Stimulated activated CD4-positive, alpha-beta T cell treated with anti-CD3 and anti-CD28 coated beads, Interleukin-2, amount 100 ng/mL, for 24 hours (primary cell): ENCODE measurements at regions not wholly inside any gene's neighbourhood (a gene's known extent, or its start where the extent isn't known, plus 50 kb on each side); places are given as distances from the start of the nearest gene placed in this dataset.
"Not testable (repeated sequence)": the region's sequence is repeated elsewhere in the genome, so short reads cannot be mapped to it uniquely, and the experiment has no call there.

ENCODE experiments used
- DNase-seq, 2 donors: peaks; one replicate each; pipeline ENCODE4 v3.0.0-alpha.2; 2020

DNA sequence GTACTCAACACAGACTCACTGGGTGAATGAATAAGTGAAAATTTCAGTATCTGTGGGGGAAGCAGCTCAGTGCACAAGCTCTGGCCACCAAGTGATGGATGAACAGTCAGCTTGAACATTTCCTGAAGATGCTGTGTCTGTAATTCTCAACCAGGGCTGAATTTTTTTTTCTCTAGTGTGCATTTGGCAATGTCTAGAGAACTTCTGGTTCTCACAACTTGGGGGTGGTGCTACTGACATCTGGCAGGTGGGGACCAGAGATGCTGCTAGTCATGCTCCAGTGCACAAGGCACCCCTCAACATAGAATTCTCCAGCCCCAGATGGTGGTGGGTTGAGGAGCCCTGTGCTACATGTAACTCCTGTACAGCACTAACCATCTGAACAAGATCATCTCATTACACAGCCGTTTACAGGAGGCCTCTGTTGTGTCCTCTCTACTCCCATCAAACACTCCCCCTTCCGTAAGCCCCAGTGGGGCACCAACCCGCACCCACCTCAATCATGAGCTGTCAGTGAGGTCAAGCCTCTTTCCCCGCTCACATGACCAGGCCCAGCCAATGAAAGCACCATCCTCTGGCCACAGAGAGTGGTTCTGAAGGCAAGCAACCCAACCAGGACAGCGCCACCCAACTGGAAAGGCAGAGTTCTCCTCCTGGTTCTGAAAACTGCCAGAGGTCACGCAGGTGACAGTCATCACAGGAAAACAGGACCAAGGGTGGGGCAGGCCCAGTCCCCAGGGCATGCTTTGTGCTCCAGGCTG lies 103.9 kb upstream of the PMEPA1 start:
- DNase-seq = no peak

DNA sequence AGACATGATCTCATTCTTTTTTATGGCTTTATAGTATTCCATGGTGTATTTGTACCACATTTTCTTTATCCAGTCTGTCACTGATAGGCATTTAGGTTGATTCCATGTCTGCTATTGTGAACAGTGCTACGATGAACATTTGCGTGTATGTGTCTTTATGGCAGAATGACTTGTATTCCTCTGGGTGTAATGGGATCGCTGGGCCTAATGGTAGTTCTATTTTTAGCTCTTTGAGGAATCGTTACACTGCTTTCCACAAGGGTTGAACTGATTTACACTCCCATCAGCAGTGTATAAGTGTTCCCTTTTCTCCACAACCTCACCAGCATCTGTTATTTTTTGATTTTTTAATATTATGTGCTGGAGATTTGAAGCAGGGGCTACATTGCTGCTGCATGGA lies 102.8 kb upstream of the PMEPA1 start:
- DNase-seq = not testable (repeated sequence)

DNA sequence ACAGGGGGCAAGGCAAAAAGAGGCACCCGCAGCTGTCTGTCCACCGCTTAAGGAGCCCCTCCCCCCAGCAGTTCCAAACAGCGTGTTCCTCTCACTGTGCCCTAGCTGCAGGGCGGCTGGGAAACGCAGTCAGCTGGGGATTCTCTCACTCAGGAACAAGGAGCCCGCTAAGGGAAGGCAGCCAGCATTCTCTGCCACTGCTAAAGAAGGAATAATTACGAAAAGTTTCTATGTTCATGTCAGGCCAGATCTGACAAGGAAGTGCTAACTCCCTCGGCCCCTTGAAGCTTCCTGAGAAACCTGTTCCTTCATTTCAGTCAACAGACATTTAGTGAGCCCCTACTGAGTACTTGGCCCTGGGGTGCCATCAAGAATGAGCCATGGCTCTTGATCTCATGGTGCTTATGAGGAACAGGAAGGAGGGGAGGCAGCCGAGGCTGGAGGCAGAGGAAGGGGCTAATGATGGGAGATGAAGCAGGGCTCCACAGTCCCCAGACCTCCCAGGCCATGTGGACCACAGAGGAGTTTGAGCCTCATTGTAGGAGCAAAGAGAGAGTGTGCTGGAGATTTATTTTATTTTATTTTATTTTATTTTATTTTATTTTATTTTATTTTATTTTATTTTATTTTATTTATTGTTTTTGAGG lies 101.7 kb upstream of the PMEPA1 start:
- no peak for DNase-seq

DNA sequence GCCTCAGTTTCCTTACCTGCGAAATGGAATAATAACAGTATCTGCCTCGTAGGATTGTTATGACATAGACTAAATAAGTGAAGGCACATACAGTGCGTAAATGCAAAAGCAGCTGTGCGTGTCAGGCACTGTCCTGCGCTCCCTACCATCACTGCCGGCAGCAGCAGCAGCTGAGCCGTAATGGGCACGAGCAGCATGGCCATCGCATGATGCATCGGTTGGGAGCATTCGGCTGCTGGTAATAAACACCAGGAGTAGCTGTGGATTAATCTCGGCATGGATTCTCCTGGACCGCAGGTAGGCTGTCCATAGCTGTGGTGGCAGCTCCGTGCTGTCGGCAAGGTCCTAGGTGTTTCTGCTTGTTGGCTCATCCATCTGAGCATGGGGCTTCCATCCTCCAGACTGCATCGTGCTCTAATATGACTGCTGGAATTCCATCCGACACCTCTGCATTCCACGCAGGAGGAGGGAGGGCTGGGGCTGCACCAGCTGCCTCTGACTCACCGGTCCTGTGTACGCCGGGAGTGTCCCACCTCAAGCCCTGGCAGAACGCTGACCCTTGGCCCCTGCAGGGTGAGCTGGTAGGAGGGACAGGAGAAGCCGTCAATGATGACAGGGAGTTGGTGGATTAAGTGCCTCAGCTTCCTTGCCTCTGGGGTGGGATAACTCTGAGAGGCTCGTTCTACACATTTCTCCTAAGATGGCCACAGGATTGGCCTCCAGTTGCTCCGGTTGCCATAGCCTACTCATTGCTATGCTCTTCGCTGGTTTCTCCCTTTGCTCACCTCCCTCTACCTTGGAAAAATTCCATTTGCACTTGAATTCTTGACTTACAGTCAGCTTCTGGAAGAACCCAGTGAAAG lies 100.9 kb upstream of the PMEPA1 start:
- no peak for DNase-seq

DNA sequence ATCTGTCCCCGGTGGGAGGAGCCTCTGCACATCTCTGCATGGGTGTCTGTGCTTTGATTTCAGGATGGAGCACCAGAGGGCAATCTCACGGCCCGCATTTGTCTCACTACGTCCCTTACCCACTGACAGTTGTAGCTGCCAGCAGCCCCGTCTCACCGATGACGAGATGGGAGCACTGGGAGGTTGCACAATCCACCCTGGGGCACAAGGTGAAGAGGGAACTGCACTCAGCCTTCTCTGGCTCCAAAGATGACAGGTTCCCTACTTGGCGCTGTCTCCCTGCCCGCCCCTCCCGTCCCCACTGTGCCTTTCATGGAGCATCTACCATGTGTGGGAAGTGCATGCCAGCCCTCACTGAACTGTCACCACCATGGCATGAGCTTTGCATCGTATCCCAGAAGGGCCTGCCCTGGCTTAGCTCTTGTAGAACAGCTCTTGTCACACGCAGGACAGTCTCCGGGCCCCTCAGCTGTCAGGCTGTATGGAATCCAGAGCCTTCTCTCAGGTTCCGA lies 99.9 kb upstream of the PMEPA1 start:
- no peak for DNase-seq

DNA sequence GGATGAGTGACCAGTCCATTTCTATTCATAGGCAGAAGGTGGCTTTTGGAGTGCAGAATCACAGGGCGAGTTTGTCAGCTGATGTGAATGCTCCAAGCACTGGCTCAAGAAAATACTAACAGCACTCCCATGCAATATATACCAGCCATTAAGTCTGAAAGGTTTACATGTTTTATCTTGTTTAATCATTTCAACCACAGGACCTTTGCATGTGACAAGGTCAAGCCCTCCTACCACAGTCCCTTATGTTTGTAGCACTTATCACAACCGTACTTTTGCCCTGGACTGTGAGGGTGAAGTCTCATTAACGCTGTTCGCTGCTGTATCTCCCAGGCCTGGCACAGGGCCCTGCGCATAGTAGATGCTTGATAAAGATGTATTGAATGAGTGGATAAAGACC lies 99.3 kb upstream of the PMEPA1 start:
- no peak for DNase-seq

DNA sequence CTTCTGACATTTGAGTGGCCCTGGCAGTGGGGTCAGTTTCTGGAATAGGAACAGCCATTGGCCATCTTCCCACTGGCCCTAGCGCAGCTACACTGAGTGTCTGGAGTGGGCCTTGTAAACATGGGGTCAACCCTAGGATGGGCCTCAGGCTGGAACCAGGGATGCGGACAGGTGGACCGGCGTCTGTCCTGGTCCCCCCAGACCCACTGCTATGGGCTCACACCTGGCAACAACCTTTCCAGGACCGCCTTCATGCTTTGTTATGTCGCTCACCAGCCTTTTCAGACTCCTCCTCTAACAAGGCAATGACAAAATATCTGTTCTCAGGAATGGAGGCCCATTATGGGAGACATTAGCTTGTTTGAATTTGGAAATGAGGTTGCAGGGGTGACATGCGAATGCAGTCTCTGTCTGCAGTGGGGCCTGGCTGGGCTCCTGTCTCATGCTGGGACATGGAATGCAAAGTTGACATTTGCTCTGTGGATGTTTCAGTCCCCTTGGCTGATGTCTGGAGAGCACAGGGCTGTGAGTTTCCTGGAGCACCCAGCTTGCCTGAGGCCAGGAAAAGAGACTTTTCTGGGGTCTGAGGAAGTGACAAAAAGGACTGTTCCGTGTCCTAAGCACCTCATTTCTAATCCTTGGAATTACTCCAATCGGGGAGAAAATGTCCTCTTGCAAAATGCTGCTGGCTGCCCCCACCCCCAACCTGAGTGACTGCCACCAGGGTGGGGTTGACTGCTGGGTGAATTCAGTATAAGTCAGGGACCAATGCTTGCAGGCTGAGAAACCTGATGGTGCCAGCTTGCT lies 98.7 kb upstream of the PMEPA1 start:
- DNase-seq = no peak

DNA sequence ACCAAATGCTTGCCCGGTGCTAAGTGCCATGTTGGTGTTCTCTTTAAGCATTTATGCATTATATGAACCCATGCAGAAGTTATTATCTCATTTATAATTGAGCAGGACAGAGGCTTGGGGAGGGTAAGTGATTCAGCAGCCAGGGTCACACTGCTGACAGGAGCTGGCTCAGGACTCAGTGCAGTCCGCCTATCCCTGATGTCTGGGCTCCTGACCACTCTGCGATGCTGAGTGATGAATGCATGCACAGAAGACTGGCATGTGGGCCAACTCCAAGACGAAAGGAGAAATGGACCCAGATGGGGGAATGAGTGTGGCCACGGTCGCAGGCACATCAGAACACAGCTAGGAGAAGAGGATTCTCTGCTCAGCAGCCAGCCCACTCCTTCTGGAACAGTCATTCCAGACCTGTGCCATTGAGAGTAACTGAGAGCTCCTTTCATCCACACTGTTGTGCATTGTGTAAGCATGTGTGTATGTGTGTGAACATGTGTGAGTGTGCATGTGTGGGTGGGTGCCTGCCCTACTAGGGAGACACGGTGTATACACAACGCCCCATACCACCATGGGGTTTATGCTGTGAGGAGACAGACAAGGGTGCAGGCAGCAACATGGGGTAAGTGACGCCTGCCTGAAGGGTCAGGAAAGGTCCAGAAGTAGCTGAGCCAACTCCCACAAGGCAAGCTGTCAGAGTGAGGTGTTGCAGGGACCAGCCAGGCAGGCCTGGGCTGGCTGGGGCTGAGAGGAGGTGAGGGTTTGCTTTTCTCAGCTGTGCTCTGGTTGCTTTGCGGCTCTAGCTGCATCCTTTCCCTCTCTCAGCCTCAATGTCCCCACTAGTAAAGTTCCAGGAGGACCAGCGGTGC lies 97.8 kb upstream of the PMEPA1 start:
- no peak for DNase-seq

DNA sequence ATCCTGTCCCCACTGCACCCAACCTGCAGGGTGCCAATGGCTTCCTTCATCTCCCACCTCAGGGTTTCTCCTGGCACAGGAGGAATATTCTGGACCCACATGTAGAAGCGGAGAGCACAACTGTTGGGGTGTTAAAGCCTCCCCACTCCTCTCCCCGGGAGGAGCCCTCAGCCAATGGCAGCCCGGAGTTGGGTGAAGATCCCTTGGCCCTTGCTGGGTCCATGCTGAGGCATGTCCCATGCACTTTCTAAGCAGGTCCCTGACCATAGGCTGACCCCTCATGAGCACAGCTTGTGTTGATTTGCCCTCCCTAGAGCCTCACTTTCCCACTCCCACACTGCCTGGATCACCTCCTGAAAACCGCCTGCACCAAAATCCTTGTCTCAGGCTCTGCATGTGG lies 97.2 kb upstream of the PMEPA1 start:
- no peak for DNase-seq

DNA sequence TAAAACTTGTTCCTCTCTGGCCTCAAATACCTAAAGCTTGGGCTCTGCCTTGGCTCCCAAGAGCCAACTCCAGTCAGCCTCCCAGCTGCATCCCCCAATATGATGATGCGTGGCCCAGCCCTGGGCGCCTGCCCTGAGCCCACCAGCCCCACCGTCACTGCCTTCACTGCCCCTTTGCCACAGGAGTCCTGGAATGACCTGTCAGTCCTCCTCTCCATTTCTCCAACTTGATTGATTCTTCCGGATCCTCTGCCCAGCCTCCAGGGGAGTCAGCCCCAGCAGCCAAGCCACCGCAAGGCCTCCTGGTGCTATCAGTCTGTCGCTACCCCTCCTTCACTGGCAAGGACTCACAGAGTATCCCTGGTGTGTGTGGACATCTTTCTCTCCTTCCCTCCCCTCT lies 96.7 kb upstream of the PMEPA1 start:
- DNase-seq = no peak

DNA sequence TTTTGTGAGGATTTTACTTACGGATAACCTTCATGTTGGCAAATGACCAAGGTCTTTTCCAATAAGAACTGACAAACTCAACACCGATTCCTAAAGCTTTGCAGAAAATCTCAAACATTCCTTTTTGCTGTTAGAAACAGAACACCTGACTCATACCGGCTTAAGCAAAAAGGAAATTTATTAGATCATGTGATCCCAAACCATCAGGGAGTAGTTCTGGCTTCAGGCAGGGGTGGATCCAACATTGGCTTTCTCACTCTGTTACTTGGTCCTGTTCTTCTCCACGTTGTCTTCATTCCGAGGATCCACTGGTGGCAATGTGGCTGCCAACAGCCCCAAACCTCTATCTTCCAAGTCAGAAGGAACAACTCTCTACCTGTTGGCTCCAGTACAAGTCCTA lies 95.9 kb upstream of the PMEPA1 start:
- DNase-seq = no peak

DNA sequence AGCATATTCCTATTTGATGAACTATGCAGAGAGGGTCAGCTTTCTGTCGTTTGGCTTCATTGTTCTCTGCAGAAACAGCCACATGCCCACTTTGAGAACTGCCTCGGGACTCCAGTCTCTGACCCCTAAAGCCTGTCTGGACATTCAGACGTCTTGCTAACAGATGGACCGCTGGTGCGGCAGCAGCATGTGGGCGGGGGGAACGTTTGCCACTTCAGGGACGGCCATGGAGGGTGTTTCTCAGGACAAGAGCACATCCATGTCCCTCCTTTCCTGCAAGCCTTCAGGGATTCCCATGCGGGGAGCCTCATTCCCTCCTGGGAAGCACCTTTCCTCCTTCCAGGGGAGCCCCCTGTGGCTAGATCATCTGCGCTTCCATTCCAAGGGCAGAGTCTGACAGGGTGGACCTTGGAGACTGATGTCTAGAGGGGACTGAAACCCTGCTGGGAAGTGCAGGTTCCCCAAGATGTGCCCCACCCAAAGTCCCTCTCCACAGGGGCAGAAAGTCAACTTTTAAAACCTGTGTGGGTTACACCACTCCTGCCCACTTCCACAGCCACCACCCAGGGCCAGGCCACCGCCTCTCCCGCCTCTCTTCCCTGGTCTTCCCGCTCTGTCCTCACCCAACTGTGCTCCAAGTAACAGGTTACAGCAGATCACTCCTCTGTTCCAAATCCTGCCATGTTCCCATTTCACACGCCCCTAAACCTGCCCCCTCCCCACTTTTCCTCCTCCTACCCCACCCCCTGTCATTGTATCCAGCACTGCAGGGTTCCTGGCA lies 94.8 kb upstream of the PMEPA1 start:
- no peak for DNase-seq

DNA sequence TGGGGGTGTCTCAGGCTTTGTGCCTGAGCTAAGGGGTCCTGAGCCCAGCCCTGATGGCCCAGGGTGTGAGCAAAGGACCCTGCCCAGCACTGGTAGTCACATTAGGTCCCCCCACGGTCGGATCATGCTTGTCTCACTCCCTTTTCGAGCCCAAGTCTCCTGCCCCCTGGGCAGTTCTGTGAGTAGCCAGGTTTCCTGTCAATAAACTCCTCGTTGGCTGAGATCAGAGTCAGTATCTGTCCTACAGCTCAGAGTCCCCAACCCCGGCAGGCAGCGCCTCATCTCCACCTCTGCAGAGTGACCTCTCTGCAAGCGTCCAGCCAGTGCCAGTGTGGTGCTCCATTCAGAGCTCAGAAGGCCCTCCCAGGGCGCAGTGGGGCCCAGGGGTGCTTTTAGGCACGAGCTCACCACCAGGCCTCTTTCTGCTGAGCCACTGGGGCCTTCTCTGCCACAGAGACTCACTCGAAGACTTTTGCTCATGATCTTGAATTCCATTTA lies 93.7 kb upstream of the PMEPA1 start:
- DNase-seq = no peak

DNA sequence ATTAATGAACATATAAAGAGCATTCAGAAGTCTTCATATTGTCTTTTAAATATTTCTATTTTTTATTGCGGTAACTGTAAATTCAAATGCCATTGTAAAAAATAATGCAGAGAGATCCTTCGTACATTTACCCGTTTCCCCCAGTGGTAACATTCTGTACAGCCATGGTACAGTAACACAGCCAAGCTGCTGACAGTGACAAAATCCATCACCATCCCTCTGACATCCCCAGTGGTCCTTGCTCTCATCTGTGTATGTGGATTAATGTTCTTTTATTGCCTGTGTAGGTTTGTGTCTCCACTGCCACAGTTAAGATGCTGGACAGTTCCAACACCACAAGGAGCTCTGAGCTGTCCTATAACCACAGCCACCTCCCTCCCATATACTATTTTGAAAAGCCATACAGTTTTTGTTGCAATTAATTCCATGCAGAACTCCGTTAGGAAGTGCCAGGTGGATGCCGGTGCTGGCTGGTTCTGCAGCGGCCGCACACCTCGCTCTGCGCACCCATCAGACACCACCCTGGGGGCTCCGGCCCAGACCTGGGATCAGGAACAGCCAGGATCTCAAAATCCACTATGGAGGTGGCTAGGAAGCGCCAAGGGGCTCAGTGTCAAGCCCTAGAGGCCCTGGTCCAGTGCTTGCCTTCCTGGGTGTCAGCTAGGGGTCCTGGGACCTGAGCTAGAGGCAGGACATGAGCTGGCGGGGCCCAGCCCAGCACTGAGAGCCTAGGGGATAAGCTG lies 93.1 kb upstream of the PMEPA1 start:
- no peak for DNase-seq

DNA sequence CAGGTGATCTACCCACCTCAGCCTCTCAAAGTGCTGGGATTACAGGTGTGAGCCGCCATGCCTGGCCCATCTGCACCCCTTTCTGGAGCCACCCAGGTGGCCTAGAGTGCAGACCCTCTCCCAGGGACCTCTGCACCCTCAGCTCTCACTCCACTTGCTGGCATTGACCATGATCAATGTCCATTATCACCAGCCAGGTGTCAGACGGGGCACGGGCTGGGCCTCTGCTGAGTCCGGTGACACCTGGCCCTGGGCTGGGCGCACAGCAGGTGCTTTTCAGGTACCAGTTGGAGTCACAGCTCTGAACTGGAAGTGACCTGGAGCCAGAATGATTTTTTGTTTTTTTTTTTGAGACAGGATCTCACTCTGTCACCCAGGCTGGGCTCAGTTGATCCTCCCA lies 91.8 kb upstream of the PMEPA1 start:
- no peak for DNase-seq

DNA sequence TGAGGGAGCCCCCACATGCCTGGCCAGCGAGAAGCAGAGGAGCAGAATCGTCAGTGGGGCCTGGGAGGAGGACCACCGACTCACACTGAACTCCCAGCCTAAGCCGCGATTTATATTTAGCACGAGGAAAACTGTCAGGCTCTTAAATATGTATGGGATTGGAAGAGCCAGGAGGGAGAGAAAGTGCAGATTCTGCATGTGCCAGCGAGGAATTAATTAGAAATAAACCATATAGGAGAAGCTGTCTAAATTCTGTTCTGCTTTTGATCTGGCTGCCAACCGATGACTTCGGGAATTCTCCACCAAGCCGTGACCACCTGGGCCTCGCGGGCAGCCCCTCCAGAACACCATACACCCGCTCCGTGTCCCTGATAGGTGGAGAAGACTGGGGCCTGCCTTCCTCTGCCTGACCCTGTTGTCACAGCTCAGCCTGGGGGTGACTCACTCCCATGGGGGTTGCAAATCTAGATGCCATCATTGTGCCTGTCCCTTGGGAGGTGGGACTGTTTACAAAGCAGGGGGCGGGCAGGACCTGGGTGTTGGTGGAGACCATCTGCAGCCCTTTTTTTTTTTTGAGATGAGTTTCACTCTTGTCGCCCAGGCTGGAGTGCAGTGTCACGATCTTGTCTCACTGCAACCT lies 91.1 kb upstream of the PMEPA1 start:
- DNase-seq = no peak

DNA sequence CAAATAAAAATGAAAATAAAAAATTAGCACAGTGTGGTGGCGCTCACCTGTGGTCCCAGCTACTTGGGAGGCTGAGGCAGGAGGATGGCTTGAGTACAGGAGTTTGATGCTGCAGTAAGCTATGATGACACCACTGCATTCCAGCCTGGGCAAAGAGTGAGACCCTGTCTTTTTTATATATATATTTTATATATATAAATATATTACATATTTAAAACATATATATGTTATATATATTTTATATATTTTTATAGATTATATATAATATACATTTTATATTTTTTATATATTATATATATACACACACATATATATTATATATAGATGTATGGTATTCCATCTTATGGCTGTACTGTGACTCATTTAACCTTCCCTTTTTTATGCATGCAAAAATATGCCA lies 87.6 kb upstream of the PMEPA1 start:
- no peak for DNase-seq

DNA sequence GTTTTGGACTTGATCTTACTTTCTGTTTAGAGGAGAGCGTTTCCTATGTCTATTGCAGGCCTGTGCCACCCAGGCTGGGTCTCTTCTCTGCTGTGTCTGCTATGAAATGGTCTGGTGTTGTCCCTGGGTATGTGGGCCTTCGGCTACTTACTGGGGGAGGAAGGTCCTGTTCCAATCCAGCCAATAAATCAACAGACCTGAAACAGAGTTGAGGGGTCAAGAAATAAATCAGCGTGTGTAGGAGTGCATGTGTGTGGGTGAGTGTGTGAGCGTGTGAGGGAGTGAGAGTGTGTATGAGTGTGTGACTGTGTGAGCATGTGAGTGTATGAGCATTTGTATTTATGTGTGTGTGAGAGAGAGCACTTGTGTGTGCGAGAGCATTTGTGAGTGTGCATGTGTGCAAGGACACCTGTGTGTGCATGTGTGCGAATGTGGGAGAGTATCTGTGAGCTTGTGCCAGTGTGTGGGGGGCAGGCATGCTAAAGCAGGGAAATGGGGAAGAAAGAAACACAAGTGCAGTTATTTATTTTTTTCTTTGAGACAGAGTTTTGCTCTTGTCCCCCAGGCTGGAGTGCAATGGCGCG lies 86.3 kb upstream of the PMEPA1 start:
- no peak for DNase-seq

DNA sequence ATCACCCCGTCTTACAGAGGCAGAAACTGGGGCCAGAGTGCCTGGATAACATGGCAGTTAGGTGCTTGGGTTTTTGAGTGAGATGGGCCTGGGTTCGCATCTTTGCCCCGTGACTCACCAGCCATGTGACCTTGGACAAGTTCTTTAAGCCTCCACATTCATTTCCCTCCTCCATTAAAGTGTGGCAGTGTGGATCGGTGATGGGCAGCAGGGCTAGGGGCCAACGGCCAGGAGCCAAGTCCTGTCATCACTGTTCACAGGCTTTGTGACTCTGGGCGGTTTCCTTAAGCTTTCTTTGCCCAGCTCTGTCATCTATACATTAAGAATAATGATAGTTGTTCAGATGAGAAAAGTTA lies 85.5 kb upstream of the PMEPA1 start:
- DNase-seq = no peak
